Ectodermal cell (in vitro differentiated cells): ENCODE measurements at regions not wholly inside any gene's neighbourhood (a gene's known extent, or its start where the extent isn't known, plus 50 kb on each side); places are given as distances from the start of the nearest gene placed in this dataset.

Experiments used
- H3K27ac ChIP-seq: 2 replicates; pipeline ENCODE4 v1.7.0; 2013; ENCODE audit warnings: mild to moderate bottlenecking, low read depth, low read length; ENCODE audit not compliant: insufficient read depth, poor library complexity, severe bottlenecking
- H3K27me3 ChIP-seq: 2 replicates; pipeline ENCODE4 v1.7.0; 2013; ENCODE audit warnings: mild to moderate bottlenecking, low read length; ENCODE audit not compliant: insufficient read depth, control insufficient read depth, poor library complexity, severe bottlenecking
- H3K36me3 ChIP-seq: one replicate; pipeline ENCODE4 v1.7.0; 2013; ENCODE audit warnings: low read length; ENCODE audit not compliant: control insufficient read depth, insufficient read depth
- H3K4me1 ChIP-seq: one replicate; pipeline ENCODE4 v1.7.0; 2013; ENCODE audit warnings: low read length; ENCODE audit not compliant: control insufficient read depth, insufficient read depth
- H3K4me3 ChIP-seq: 2 replicates; pipeline ENCODE4 v1.7.0; 2013; ENCODE audit warnings: low read depth, low read length, control low read depth; ENCODE audit not compliant: insufficient read depth
- H3K9me3 ChIP-seq: 2 replicates; pipeline ENCODE4 v1.7.0; 2013; ENCODE audit warnings: mild to moderate bottlenecking, low read length, moderate library complexity; ENCODE audit not compliant: control insufficient read depth
- WGBS, 2 experiments: methylation state at CpG; one replicate each; pipeline ENCODE4 v1.1.7; 2013; ENCODE audit warnings: missing lambda C conversion rate in 2 of 2; 5-methylcytosine and 5-hydroxymethylcytosine counted together

- H3K36me3 ChIP-seq, result no peaks in the 10 kb centered on the region
- 100% methylated on average over 1 of the region's 1 CpG; no CpG with 5 or more reads in 1 of the 2 experiments for WGBS, 2 experiments
These were observed 291.3 kb downstream of the COG6 start for GRCh38 chr13:39946769-39947168.

GRCh38 chr13:39951301-39951700 lies 295.8 kb downstream of the COG6 start:
- no peaks in the 10 kb centered on the region for H3K36me3 ChIP-seq
- 98 to 99% methylated on average over 3 of the region's 3 CpGs for WGBS, 2 experiments
- H3K4me1 ChIP-seq, result peaks cover 3% of the 10 kb centered on the region
- H3K4me3 ChIP-seq, result no peak overlapping the region
- no peak overlapping the region for H3K27ac ChIP-seq
- H3K9me3 ChIP-seq, result no peaks in the 10 kb centered on the region
- no peaks in the 10 kb centered on the region for H3K27me3 ChIP-seq

More at GRCh38 chr13:39946769-39947168, 291.3 kb downstream of the COG6 start:
- Histone ChIP-seq H3K4me1 (no peaks in the 10 kb centered on the region), H3K27ac (no peak overlapping the region), H3K27me3 (no peaks in the 10 kb centered on the region), H3K4me3 (no peak overlapping the region), H3K9me3 (no peaks in the 10 kb centered on the region)

- no peaks in the 10 kb centered on the region for H3K9me3 ChIP-seq
- 82 to 83% methylated on average over 4 of the region's 4 CpGs for WGBS, 2 experiments
- H3K4me1 ChIP-seq, result peaks cover 3% of the 10 kb centered on the region
- no peak overlapping the region for H3K4me3 ChIP-seq
- no peak overlapping the region for H3K27ac ChIP-seq
- H3K36me3 ChIP-seq, result no peaks in the 10 kb centered on the region
- no peaks in the 10 kb centered on the region for H3K27me3 ChIP-seq
These were observed 297.1 kb downstream of the COG6 start for GRCh38 chr13:39952249-39953233.

GRCh38 chr13:39954476-39954875 lies 299.0 kb downstream of the COG6 start:
- H3K9me3 ChIP-seq, result no peaks in the 10 kb centered on the region
- no peaks in the 10 kb centered on the region for H3K36me3 ChIP-seq
- H3K27ac ChIP-seq, result no peak overlapping the region
- H3K4me3 ChIP-seq, result no peak overlapping the region
- 76 to 77% methylated on average over 4 of the region's 4 CpGs for WGBS, 2 experiments
- H3K27me3 ChIP-seq, result no peaks in the 10 kb centered on the region
- H3K4me1 ChIP-seq, result peaks cover 3% of the 10 kb centered on the region

- 92 to 96% methylated on average over 1 of the region's 1 CpG for WGBS, 2 experiments
- Histone ChIP-seq H3K27ac (no peak overlapping the region), H3K4me1 (peaks cover 10% of the 10 kb centered on the region), H3K36me3 (no peaks in the 10 kb centered on the region), H3K27me3 (no peaks in the 10 kb centered on the region), H3K4me3 (no peak overlapping the region), H3K9me3 (no peaks in the 10 kb centered on the region)
These were observed 300.1 kb downstream of the COG6 start for GRCh38 chr13:39955560-39955959.

GRCh38 chr13:39956036-39956435 lies 300.6 kb downstream of the COG6 start:
- Histone ChIP-seq H3K9me3 (no peaks in the 10 kb centered on the region), H3K4me3 (no peak overlapping the region), H3K27ac (no peak overlapping the region), H3K27me3 (no peaks in the 10 kb centered on the region), H3K4me1 (peaks cover 11% of the 10 kb centered on the region), H3K36me3 (no peaks in the 10 kb centered on the region)
- WGBS, 2 experiments, result 94 to 97% methylated on average over 2 of the region's 2 CpGs

- Histone ChIP-seq H3K27me3 (no peaks in the 10 kb centered on the region), H3K36me3 (no peaks in the 10 kb centered on the region), H3K27ac (no peak overlapping the region), H3K4me1 (peaks cover 8% of the 10 kb centered on the region), H3K4me3 (no peak overlapping the region), H3K9me3 (no peaks in the 10 kb centered on the region)
- WGBS, 2 experiments, result 92% methylated on average over 3 to 5 of the region's 5 CpGs
These were observed 302.6 kb downstream of the COG6 start for GRCh38 chr13:39957868-39958677.

- 81 to 82% methylated on average over 8 to 9 of the region's 9 CpGs for WGBS, 2 experiments
- no peak overlapping the region for H3K4me3 ChIP-seq
- H3K4me1 ChIP-seq, result peaks cover 8% of the 10 kb centered on the region
- no peak overlapping the region for H3K27ac ChIP-seq
- no peaks in the 10 kb centered on the region for H3K27me3 ChIP-seq
- no peaks in the 10 kb centered on the region for H3K9me3 ChIP-seq
- no peaks in the 10 kb centered on the region for H3K36me3 ChIP-seq
These were observed 304.2 kb downstream of the COG6 start for GRCh38 chr13:39959497-39960144.

GRCh38 chr13:39960191-39960590 lies 304.7 kb downstream of the COG6 start:
- no peak overlapping the region for H3K27ac ChIP-seq
- 81 to 89% methylated on average over 3 of the region's 3 CpGs for WGBS, 2 experiments
- H3K4me1 ChIP-seq, result peaks cover 8% of the 10 kb centered on the region
- no peaks in the 10 kb centered on the region for H3K36me3 ChIP-seq
- no peaks in the 10 kb centered on the region for H3K27me3 ChIP-seq
- no peak overlapping the region for H3K4me3 ChIP-seq
- H3K9me3 ChIP-seq, result no peaks in the 10 kb centered on the region
